Panc1 (cell line): ENCODE measurements at regions not wholly inside any gene's neighbourhood (a gene's known extent, or its start where the extent isn't known, plus 50 kb on each side); places are given as distances from the start of the nearest gene placed in this dataset.

Experiments used
- ATAC-seq: fragments of 200-7000 bp; cut with Tn5 transposase; 2 replicates; pipeline ENCODE4 v1.9.1; 2020; ENCODE audit warnings: mild to moderate bottlenecking, moderate library complexity
- BruUV-seq: library from RNA; stranded (reverse); fragments of 400-500 nt; replicated peaks from 2 replicates; lab custom pipeline; 2021; lab: Mats Ljungman, UMichigan
- CTCF ChIA-PET: fragments of 300-600 bp; sonication (Branson Sonifier 250); formaldehyde crosslinking; loops from one replicate; lab custom pipeline; 2022; ENCODE audit warnings: antibody characterized with exemption; lab: Charles Lee
- POLR2A ChIA-PET: fragments of 300-600 bp; sonication (Branson Sonifier 250); formaldehyde crosslinking; loops from one replicate; lab custom pipeline; 2022; ENCODE audit warnings: antibody characterized with exemption; lab: Charles Lee
- DNase-seq: peaks from one replicate; pipeline ENCODE4 v3.0.0-alpha.2; 2010; ENCODE audit warnings: low read depth, low spot score
- H3K27ac ChIP-seq: 2 replicates; pipeline ENCODE4 v1.5.1; 2011; ENCODE audit warnings: mild to moderate bottlenecking, low read length, inconsistent platforms
- H3K27me3 ChIP-seq: fragments of 200-500 bp; sonication (Bioruptor generic); 2 replicates; pipeline ENCODE4 v1.6.0; 2014; ENCODE audit warnings: low read length, inconsistent platforms; ENCODE audit not compliant: control insufficient read depth, insufficient read depth
- H3K36me3 ChIP-seq: fragments of 200-500 bp; sonication (Bioruptor generic); 2 replicates; pipeline ENCODE4 v1.5.1; 2014; ENCODE audit warnings: inconsistent platforms, mild to moderate bottlenecking, low read length, moderate library complexity; ENCODE audit not compliant: control insufficient read depth, insufficient read depth
- H3K4me1 ChIP-seq: 2 replicates; pipeline ENCODE4 v1.5.1; 2011; ENCODE audit warnings: inconsistent platforms, mild to moderate bottlenecking, low read length, moderate library complexity; ENCODE audit not compliant: control insufficient read depth, insufficient read depth
- H3K4me3 ChIP-seq, 2 experiments: 2 replicates each; pipeline ENCODE4 v1.5.1; 2011 to 2012; ENCODE audit warnings: low read depth in 2 of 2, low read length in 2 of 2, mild to moderate bottlenecking in 2 of 2, inconsistent platforms in 1 of 2, moderate library complexity in 1 of 2
- H3K9me3 ChIP-seq: fragments of 200-500 bp; sonication (Bioruptor generic); 2 replicates; pipeline ENCODE4 v1.5.1; 2014; ENCODE audit warnings: low read depth, mild to moderate bottlenecking, inconsistent platforms, low read length, moderate library complexity; ENCODE audit not compliant: control insufficient read depth, insufficient read depth
- CTCF ChIP-seq: fragments of 450-650 bp; IDR thresholded peaks from 2 replicates; pipeline ENCODE4 v1.5.1; 2017; ENCODE audit warnings: mild to moderate bottlenecking
- POLR2AphosphoS5 ChIP-seq: IDR thresholded peaks from 2 replicates; pipeline ENCODE4 v1.6.1; 2012; ENCODE audit warnings: mild to moderate bottlenecking, low read depth, low read length, moderate library complexity
- REST ChIP-seq, 2 experiments: IDR thresholded peaks; 2 replicates each; pipeline ENCODE4 v1.6.1; 2011 to 2012; ENCODE audit warnings: low read depth in 2 of 2, control low read depth in 1 of 2, low read length in 1 of 2, mild to moderate bottlenecking in 1 of 2, moderate library complexity in 1 of 2; ENCODE audit not compliant: insufficient read depth in 1 of 2
- SIN3A ChIP-seq: IDR thresholded peaks from 2 replicates; pipeline ENCODE4 v1.6.1; 2012; ENCODE audit warnings: low read depth, mild to moderate bottlenecking, low read length, moderate library complexity, borderline replicate concordance; ENCODE audit not compliant: insufficient read depth
- TCF7L2 ChIP-seq: IDR thresholded peaks from 2 replicates; pipeline ENCODE4 v1.6.1; 2011; ENCODE audit warnings: mild to moderate bottlenecking, low read depth, low read length, inconsistent platforms
- in situ Hi-C: cut with HindIII; loops from 2 replicates; pipeline ENCODE4 v1.10.0; 2016; ENCODE audit warnings: low sequenced_read_pairs, low pct_unique_long_range_greater_than_20kb
- intact Hi-C: fragments of 100-400 bp; cut with micrococcal nuclease; formaldehyde crosslinking; loops from one replicate; pipeline ENCODE4 v1.10.0; 2022; ENCODE audit not compliant: unreplicated experiment

- Histone ChIP-seq H3K27me3 (peaks cover 17% of the 10 kb centered on the region), H3K4me1 (no peaks in the 10 kb centered on the region), H3K36me3 (no peaks in the 10 kb centered on the region), H3K4me3 (no peak overlapping the region), H3K9me3 (no peaks in the 10 kb centered on the region), H3K27ac (no peak overlapping the region)
- no peak for TF ChIP-seq TCF7L2
- no peak for TF ChIP-seq SIN3A
- no peak for TF ChIP-seq CTCF
- no peak for TF ChIP-seq REST (IDR thresholded peaks at IDR 0.05; ENCODE audit: insufficient read depth in 1 of 2, low read depth in 2 of 2, low read length in 1 of 2)
- no peak for TF ChIP-seq POLR2AphosphoS5
- no peak for ATAC-seq
- BruUV-seq = no TSS peak
- in situ Hi-C loops = no loop called here
- ChIA-PET POLR2A (no interaction called here), CTCF (no interaction called here)
- intact Hi-C loops = no loop called here
- DNase-seq = no peak
Observed at GRCh38 chr6:40788661-40789655, 201.8 kb upstream of the LRFN2 start.

GRCh38 chr6:40782355-40782754, 195.2 kb upstream of the LRFN2 start:
- DNase-seq (no peak), ATAC-seq (no peak)
- TF ChIP-seq CTCF (no peak), TCF7L2 (no peak), SIN3A (no peak), POLR2AphosphoS5 (no peak), REST (IDR thresholded peaks at IDR 0.05; ENCODE audit: insufficient read depth in 1 of 2, low read depth in 2 of 2, low read length in 1 of 2) (no peak)
- H3K27me3 ChIP-seq = peaks cover 7% of the 10 kb centered on the region
- CTCF ChIA-PET = no interaction called here
- POLR2A ChIA-PET = no interaction called here
- H3K27ac ChIP-seq = no peak overlapping the region
- no peaks in the 10 kb centered on the region for H3K36me3 ChIP-seq
- intact Hi-C loops (no loop called here), in situ Hi-C loops (no loop called here)
- H3K9me3 ChIP-seq = no peaks in the 10 kb centered on the region
- no peak overlapping the region for H3K4me3 ChIP-seq
- no TSS peak for BruUV-seq
- no peaks in the 10 kb centered on the region for H3K4me1 ChIP-seq
